Fibroblast of skin of abdomen (primary cell): ENCODE measurements at regions not wholly inside any gene's neighbourhood (a gene's known extent, or its start where the extent isn't known, plus 50 kb on each side); places are given as distances from the start of the nearest gene placed in this dataset.

Source experiments
- DNase-seq: peaks from one replicate; pipeline ENCODE4 v3.0.0-alpha.2; 2013

GRCh38 chr1:62917314-62917713, 133.4 kb downstream of the ATG4C start:
- DNase-seq = no peak

DNA sequence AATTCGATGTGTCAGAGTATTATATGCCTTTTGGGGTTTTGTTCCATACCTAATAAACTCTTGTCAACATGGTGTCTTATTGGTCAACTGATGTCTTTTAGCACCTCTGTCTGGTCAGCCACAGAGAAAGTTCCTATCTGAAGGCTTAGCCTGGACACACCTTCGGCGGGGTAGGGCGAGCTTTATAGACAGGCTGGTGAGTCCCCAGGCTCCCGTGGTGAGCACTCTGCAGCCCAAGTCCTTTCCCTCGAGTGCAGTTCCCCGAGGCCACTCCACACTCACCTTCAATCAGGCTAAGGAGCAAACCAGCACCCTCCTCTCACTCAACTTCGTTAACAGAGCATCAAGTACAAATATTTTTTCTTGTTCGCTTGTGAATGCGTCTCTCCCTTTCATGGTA, 133.9 kb downstream of the ATG4C start:
- no peak for DNase-seq

GRCh38 chr1:62918700-62919099, 134.8 kb downstream of the ATG4C start:
- DNase-seq = no peak

- DNase-seq = no peak
These were observed 138.1 kb downstream of the ATG4C start for GRCh38 chr1:62922006-62922405.

DNA sequence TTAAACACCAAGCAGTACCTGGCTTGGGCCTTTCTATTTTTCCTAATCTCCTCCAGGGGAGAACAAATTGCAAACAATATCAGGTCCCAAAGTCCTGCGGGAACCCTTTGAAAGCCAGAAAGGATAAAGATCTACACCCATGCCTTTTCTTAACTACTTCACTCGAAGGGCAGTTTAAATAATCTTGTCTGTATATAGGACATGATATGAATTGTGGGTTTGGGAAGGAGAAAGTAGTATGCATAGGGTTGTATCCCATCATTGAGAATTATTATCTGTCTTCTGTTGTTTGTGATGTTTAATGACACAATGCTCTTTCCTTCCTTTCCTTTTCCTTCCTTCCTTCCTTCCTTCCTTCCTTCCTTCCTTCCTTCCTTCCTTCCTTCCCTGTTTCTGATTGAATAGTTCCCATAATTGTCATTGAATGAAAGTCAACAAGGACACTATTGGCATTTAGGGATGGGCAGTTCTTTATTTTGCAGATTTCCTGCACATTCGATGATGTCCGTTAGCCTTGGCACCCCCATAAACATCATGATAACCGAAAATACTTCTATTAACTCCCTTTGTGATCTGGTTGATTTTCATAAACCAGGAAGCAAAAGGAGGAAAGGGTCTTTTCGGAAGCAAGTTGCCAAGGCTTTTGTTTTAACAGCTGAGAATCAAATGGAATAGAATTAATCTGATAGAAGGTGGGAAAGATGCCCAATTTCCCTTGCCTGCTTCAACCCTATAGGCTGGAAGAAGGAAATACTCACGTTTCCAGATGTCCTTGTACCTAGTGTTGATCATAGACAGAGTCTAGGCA, 141.3 kb downstream of the ATG4C start:
- no peak for DNase-seq

DNA sequence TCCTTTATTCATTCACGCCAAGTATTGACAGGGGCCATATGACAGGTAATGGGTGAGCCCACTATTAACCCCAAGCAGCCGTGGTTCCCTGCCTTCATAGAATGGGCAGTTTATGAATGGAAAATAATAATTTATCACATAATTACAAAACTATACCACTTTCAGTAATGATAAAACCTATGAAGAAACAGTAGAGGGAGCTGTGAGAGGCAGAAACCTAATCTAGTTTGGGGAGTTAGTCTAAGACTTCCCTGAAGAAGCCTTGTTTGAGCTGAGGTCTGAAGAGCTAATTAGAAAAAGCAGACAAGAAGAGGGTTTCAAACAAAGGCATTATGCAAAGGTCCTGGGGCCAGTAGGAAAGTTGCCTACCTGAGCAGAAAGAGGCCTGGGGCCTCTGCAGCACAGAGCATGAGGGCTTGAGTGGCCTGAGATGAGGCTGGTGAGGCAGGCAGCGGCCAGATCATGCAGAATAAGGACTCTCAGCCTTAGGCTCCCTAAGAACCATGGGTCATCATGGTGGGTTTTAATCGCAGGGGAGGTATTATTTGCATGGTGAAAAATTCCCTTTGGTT, 142.8 kb downstream of the ATG4C start:
- DNase-seq = no peak

DNA sequence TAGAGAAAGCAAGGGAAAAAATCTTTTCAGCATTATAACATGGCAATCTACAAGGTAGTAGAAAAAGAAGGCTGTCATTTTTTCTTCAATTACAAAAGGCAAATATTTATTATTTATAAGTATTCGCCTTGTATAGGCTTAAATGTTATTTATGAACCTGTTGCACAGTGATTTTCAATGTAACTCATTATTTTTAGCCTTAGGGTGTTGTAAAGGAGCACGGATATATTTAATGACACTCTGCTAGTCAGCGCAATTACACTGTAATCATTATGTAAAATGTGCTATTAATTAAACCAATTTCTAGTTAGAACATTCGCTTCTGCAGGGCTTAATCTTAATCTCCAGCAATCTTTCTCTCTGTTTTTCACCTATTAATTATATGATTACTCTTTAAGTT, 145.0 kb downstream of the ATG4C start:
- no peak for DNase-seq

DNA sequence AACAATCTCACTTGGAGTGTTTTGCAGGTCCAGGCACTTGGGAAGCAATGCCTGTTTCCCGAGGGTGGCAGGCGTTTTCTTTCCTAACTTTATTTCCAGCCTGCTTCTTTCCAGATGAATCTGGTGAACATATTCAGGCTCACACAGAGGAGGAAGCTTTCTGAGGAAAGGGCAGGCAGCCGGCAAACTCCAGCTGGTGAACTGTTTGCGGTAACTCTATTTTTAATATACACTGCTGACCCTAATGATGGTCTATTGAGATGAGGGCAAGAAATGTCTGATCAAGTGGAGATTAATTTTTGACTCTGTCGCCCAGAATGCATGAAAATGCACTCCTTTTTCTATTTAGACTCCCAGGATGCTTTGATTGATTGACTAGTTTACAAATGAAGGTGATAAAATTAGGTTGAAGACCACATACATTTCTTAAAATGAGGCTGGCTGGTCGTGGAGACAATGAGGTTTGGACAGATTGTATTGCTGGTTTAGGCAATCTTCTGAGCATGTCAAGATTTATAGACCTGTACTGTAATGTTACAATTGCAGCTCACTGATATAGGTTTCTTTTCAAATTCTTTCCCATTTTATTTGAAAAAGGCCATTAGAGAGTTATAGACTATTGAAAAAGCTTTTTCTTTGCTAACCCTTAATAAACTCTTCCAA, 153.8 kb downstream of the ATG4C start:
- DNase-seq = no peak

DNA sequence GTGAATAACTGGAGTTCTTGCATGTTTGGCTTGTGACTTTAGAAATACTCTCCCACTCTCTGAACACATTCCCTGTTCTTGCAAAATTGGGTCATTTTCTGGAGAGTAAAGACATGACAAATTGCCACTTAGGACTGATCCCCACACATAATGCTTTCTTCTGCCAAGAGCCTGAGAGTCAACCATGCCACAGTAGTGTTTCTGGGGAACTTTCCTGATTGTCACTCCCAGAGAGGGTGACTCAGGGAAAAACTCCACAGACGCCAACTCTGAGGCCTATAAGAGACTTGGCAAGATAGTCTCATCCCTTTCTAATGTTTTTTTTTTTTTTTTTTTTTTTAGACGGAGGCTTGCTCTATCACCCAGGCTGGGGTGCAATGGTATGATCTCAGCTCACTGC, 157.8 kb downstream of the ATG4C start:
- no peak for DNase-seq

DNA sequence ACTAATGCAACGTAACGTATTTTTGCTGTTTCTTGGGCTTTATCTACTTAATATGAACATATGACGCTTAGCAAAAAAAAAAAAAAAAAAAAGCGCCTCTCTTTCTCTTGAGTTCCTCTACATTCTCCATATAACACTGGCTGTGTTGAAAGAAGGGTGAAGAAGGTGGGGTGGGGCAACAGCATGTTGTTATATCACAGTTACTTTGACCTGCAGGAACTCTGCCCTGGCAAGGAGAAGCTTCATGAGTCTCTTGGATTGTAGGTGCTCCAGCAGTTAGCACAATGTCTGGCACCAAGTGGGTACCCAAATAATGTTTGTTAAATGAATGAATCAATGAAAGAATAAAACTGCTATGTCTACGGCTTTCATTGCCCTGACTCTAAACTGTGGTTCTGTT, 162.6 kb downstream of the ATG4C start:
- DNase-seq = no peak

DNA sequence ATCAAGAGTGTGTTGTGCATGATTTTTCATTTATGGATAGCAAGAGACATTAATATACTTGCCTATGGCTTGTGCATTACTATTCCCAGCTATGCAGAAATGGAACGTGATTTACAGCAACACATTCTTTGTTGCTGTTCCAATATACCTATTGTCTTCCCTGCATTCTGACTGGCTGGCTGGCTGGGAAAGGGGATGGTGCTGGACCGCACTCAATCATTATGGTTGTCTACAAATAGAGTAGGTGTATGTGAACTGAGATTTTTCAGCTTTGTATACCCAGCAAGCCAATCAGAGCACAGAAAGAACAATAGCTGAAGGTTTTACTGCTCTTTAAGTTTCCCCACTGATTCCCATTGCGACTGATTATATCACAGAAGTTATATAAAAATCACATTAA, 167.5 kb downstream of the ATG4C start:
- no peak for DNase-seq

GRCh38 chr1:62952596-62952995, 168.7 kb downstream of the ATG4C start:
- no peak for DNase-seq

- DNase-seq = no peak
These were observed 169.7 kb downstream of the ATG4C start for GRCh38 chr1:62953633-62954032.

DNA sequence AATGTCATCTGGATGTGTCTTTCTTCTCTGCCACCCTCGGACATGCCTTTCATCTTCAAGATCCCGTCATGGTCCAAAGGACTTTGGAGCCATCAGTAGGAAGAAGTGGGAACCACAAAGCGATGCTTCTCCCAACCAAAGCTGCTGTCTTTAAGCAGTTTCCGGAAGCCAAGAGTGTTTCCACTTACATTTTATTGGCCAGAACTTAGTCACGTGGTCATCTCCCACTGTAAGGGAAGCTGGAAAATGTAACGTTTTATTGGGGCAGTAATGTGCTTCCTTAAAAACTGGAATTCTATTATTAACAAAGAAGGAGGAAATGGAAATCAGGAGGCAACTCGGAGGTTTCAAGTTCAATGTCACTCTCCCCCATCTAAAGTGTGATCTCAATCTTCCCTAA, 170.8 kb downstream of the ATG4C start:
- no peak for DNase-seq

- DNase-seq = no peak
These were observed 171.7 kb downstream of the ATG4C start for GRCh38 chr1:62955666-62956065.

DNA sequence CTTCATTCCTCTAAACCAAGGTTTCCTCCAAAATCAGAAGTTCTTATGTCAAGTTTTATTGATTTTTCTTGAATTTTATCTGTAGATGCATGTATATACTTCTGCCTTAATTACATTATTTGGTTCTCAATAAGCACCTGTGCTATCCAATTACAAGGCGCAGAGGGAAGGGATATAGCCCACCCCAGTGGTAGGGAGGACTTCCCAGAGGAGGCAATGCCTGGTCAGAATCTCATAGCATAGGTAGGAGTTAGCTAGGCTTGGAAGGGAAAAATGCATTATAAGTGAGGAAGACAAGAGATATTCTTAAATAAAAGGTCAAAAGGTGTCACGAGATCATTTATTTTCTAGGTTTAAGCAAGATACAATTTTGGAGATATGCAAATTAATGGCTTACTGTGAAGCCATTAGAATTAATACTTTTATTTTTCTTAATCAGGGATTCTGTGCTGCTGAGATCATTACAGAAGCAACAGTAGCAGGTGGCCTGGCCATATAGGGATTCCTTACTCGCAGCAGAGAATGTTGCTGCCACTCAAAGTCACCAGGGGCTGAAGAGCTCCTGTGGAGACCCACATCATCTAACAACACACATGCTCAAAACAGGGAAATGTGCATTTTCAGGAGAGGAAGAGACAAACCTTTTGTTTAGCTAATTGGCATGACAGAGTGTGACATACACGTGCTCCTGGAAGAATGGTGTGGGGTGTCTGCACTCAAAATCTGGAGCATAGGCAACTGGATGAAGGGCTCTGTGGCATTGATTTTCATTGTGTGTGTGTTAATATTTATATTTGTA, 178.3 kb downstream of the ATG4C start:
- DNase-seq = no peak

DNA sequence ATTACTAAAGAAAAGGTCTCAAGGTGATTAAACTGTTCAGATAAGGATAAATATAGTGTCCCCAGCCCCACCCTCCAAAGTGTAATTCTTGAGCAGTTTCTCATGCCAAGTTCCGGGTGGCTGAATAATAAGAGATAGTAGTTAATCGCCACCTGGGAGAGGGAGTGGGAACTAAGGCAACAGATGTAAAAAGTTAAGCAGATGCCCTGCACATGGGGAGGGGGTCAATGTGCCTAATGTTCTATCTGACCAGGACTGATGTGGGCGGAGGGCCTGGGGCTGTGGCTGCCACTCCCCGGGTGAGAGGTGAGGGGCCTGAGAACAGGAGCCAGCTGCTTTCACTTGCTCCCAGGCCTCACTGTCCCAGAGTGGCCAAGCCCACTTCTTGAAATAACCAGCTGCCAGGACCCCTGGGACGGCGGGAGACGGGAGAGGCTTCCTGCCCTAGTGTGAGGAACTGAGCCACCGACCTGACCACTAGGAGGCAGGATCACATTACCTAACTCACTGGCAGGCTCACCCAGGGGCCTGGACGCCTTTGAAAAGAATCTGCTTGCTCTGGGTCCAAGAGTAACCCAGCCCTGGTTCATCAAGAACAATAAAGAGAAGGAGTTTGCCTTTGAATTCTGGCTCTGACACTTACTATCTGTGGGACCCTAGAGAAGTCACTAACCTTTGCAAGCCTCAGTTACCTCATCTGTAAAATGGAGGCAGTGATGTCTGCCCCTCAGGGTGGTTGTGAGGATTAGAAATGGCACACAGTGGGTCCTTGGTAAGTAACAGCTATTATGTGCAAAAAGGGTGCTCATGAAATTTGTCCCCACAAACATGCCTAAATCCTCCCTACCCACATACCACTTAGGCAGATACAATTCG, 179.2 kb downstream of the ATG4C start:
- peak; percentile 31 for DNase-seq

DNA sequence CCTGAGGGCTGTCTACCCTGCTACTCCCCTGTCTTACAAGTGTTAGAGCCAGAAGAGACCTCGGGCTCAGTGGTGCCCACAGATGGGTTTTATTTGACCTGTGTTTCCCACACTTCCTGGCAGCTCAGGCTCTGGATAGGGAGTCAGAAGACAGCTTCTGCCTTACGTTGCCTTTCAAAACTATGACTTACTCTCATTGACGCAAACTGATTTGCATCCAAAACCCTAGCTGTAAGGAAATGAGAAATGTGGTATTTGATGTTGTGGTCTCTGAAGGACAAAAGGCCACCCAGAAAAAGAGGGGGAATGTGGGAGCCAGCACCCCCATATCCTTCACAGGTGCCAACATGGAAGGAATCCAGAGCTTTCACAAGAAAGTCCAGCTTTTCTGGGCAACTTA, 180.2 kb downstream of the ATG4C start:
- no peak for DNase-seq

GRCh38 chr1:62967031-62967430, 183.1 kb downstream of the ATG4C start:
- DNase-seq = no peak

DNA sequence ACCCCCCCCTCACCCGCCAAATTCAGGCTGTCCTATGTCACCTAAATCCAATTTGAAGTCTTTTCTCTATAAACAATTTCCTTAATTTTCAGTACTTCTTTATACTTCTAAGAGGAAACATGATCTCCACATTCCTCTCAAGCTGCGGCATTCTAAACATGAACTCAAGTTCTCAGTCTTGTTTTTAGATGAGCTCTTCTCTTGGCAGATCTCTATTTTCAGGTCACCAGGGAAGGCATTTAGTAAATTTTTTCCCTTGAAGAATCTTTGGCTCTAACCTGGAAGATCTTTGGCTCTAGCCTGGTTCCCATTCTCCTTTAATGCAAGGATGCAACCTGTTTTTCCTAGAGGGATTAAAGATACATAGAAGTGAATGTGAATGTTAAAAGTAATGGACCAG, 193.4 kb downstream of the ATG4C start:
- DNase-seq = no peak

DNA sequence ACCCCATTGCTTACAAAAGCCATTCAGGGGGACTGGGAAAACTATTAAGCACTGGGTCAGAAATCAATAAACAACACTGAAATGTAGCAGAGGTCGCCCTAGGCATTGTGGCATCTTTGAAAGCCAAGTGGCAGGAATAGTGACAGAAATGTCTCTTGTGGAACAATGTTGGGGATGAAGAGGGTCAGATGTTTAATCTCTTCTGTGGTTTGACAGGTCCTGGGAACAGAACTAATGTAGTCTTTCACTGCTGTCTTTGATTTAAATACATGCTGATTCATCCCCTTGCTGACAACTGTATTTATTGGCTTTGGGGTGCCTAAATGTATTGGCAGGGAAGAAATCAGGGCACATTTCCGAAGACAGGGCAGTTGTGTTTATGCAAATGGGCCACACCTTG, 194.8 kb downstream of the ATG4C start:
- DNase-seq = no peak

DNA sequence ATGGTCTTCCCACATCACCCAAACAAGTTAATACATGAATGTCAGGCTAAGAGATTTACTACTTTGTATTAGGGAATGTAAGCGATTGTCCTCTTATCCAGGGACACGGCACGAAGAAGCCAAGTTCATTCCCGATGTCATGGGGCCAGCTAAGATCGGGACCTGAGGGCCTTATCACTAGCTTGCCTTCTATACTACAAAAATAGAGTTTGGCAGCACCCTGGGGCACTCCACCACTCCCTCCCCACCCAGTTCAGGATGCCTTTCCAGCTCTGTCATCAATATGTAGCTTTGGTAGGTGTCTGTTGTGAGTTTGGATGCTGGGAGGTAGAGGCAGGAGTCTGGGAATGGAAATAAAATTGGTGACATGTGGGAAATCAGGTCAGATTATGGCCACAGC, 197.5 kb downstream of the ATG4C start:
- DNase-seq = no peak
